ENCODE measurements at regions not wholly inside any gene's neighbourhood (a gene's known extent, or its start where the extent isn't known, plus 50 kb on each side); places are given as distances from the start of the nearest gene placed in this dataset.

GRCh38 chr10:29212597-29212996 lies 76.3 kb upstream of the LYZL1 start:
- TF ChIP-seq CTCF (IDR thresholded peaks at IDR 0.05): no peak
- TF ChIP-seq POLR2A (IDR thresholded peaks at IDR 0.05): no peak
